ENCODE measurements at regions not wholly inside any gene's neighbourhood (a gene's known extent, or its start where the extent isn't known, plus 50 kb on each side); places are given as distances from the start of the nearest gene placed in this dataset.

DNA sequence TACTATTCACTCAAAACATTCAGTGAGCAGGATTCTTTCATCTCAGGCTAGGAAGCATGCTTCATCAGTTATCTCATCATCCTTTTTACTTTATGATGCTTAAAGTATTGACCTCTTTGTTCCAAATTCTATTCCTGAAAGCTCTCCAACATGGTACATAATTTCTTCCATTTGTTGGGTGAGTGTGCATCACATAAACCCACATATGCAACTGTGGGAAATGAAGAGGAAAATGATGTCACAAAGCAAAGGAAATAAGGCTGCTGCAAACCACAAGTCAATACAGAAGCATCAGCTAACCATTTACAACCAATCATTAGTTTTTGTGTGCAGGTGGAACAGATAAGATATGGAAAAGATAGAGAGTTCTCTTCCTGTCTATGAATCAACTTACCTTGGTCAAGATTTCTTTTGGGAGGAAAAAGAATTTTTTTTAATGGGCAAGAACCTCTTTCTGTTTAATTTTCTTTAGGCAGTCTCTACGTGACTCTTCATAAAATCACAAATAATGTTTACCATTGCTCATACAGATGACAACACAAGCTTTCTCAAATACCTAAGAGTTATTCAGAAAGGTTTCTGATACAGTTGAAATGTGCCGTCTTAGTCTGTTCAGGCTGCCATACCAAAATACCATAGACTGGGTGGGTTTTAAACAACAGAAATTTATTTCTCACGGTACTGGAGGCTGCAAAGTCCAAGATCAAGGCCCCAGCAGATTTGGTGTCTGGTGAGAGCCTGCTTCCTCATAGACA, 259.9 kb downstream of the ADGRG6 start:
- no peak for DNase-seq

DNA sequence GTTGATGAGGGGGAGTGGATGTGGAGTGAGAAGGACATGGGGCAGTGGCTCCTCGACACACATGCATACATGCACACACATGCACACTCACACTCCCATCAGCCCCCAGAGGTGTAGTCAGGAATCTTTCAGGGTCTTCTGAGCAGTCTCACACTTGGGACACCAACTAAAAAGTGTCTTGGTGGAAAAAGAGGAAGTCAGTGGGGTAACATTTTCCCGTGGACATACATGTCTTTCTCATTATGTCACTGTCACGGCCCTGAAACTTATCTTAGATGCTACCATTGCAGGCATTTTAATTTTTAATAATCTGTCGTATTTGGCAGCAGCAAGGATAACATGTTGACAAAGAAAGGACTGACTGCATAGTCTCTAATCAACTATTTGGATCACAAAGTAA, 261.1 kb downstream of the ADGRG6 start:
- no peak for DNase-seq

DNA sequence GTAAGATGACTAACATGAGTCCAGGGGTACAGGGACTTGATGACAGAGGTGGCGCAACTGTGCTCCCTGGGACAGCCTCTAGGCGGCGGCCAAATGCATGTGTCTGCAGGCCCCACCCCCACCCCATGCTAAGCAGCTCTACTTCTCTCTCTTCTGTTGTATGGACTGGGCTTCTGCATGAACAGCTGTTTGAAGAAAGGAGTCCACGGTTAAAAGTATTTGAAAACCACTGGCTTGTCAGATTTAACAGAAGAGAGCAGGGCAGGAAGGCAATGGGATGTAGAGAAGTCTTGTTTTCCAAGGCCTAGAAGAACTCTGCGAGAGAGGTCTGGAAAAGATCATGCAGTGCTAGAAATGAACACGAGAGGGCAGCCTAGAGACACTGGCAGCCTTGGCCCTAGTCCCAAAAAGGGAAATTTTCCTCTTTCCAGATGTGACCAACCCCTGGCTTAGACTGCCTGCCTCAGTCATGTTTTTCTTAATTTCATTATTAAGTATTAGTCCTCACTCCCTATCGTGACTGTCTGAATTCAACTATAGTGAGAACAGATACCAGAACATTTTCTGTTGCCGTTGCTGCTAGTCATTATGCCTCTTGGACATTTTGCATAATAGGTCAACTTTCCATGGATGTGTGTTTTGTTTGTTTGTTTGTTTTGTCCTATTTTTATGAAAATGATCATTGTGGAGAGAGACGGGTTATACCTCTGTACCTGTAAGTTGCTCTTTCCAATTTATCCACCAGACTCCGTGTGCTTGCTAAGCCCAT, 265.0 kb downstream of the ADGRG6 start:
- DNase-seq = peak; percentile 75

DNA sequence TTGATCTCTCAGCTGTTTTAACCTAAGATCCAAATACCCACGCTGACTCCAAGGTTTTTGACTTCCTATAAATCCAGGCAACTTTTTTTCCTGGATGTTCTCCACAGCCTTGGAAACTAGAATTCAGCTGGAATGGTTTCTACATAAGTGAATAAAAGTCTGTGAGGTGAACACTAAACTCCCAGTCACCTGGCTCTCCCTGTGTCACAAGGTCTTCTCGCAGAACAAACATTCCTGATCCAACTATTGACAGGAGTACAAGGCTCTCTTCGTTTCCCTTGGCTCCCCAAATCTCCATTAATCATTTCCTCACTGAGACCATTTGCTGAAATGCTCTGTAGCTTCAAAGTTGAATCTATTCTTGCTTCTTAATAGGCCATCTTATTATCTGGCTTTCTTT, 265.7 kb downstream of the ADGRG6 start:
- peak; percentile 76 for DNase-seq

GRCh38 chr6:142568857-142569597, 267.2 kb downstream of the ADGRG6 start:
- DNase-seq = no peak

DNA sequence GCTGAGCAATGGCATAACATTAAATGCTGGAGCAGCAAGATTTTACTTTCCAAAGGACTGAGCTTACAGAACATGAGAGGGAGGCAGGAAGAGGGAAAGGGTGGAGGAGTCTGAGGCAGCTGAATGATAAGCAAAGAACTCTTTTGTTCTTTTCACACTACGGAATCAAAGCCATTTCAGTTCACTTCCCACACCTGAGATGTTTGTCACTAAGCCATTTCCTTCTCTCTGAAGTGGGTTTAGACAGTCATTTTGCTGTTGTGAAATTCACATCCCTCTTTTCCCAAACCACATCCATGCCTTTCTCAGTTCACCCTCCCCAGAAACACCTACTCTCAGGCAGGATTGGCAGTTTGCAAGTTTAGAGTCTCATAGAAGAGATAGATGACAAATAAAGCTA, 267.9 kb downstream of the ADGRG6 start:
- no peak for DNase-seq

GRCh38 chr6:142570221-142570671, 268.4 kb downstream of the ADGRG6 start:
- DNase-seq = no peak

GRCh38 chr6:142592876-142593275, 291.1 kb downstream of the ADGRG6 start:
- DNase-seq = no peak

GRCh38 chr6:142597836-142598235, 296.0 kb downstream of the ADGRG6 start:
- peak; percentile 16 for DNase-seq

DNA sequence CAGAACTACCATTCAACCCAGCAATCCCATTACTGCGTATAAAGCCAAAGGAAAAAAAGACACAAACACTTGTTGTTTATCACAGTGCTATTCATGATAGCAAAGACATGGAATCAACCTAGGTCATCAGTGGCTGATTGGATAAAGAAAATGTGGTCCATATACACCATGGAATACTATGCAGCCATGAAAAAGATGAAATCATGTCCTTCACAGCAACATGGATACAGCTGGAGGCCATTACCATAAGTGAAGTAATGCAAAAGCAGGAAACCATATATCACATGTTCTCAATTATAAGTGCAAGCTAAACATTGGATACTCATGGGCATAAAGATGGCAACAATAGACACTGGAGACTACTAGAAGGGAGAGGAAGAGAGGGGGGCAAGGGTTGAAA, 299.6 kb downstream of the ADGRG6 start:
- DNase-seq = no peak

- DNase-seq = no peak
Observed at GRCh38 chr6:142602972-142603371, 301.2 kb downstream of the ADGRG6 start.

GRCh38 chr6:142605922-142606485, 304.2 kb downstream of the ADGRG6 start:
- no peak for DNase-seq

- no peak for DNase-seq
Observed at GRCh38 chr6:142612956-142613355, 311.1 kb downstream of the ADGRG6 start.

GRCh38 chr6:142613981-142614380, 312.2 kb downstream of the ADGRG6 start:
- DNase-seq = no peak

DNA sequence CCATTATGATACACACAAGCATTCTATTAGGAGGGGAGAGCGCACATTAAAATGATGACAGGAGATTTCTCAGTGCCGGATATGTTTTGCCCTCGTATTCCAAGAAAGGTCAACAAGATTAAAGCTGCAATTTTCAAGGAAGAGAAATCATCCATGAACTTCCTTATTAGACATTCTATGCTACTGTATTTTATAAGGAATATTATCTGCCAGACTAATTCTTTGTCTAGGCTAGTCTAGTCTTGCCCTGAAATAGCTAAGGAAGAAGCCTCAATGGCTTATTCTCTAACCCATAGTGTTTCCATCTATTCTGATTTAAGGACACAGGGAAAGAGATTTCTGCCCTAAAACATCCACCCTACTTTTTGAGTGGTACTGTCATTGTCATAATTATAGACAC, 315.4 kb downstream of the ADGRG6 start:
- DNase-seq = no peak

DNA sequence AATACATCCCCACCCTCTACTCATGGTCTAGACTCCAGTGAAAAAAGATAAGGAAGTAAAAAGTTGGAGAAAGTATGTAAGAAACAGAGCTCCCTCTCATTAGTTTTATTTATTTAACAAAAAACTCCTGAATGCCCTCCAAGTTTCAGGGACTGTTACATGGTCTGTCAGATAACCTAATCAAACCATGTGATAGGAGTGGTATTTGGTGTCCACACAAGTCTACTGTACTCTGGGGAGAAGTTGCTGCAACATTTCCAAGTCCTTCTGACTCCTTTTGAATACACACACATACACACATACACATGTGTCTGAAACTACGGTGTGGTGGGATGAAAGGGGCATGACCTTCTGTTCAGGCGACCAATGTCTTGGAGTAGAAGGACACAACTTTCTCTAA, 320.0 kb downstream of the ADGRG6 start:
- DNase-seq = no peak

- DNase-seq = no peak
Observed at GRCh38 chr6:142624978-142625715, 319.8 kb downstream of the HIVEP2 start.

GRCh38 chr6:142627474-142627873, 317.5 kb downstream of the HIVEP2 start:
- DNase-seq = no peak

DNA sequence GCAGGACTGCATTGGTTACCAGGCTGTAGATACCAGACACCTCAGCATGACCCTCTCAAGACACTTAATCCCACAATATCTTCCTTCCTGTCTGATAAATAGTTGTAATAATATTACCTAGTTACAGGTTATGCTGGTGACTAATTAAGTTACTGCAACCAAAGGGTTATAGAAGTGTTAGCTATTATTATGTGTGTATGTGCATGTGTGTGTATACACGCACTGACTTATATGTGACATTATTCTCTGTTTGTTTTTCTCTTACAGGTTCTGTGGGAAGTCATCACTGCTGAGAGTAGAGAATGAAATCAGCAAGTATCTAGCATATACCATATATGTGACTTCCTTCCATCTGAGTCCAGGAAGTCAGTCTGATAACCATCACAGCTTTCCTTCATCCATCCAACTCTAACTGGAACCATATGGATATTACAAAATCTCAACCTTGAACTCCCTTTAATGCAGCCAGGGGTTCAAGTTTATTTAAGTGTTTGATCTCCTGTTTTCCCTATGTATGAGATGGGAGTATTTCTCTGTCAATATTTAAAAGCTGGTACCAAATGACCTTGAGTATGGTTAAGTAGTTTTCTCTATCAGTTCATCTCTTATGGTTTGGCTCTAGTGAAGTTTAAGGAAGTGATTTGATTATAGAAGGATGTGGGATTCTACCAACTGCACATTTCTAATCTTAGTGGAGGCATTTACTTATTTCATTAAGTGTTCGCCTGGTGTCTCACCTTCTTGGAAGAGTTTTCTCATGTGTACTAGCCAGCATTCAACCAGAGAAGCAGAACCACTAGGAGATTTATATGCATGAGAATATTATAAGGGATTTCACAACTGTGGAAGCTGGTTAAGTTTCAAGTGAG, 313.2 kb downstream of the HIVEP2 start:
- no peak for DNase-seq

DNA sequence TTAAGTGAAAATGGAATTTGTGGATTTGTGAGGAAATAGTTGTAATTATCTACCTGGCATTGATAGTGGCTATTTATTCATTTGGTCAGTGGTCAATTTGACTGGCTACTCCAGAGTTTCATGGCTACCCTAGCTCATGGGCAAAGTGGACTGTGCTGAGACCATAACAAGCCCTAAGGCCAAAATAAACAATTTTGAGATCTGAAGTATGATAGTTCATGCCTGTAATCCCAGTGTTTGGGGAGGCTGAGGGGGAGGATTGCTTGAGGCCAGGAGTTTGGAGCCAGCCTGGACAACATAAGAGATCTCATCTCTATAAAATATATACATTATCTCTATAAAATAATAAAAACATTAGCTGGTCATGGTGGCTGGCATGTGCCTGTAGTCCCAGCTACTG, 311.7 kb downstream of the HIVEP2 start:
- no peak for DNase-seq

GRCh38 chr6:142635130-142635529, 309.8 kb downstream of the HIVEP2 start:
- DNase-seq = no peak
